H9 (cell line): ENCODE measurements at regions not wholly inside any gene's neighbourhood (a gene's known extent, or its start where the extent isn't known, plus 50 kb on each side); places are given as distances from the start of the nearest gene placed in this dataset.

Experiments used
- DNase-seq: peaks from one replicate; pipeline ENCODE4 v3.0.0-alpha.2; 2017
- H2AFZ ChIP-seq: one replicate; pipeline ENCODE4 v1.6.1; 2013; ENCODE audit warnings: mild to moderate bottlenecking, low read length, control low read depth, moderate library complexity
- H2AK5ac ChIP-seq: 2 replicates; pipeline ENCODE4 v1.6.1; 2013; ENCODE audit warnings: low read length, control low read depth, mixed read lengths; ENCODE audit not compliant: insufficient read length
- H2BK120ac ChIP-seq: one replicate; pipeline ENCODE4 v1.6.1; 2013; ENCODE audit warnings: low read depth, mild to moderate bottlenecking, low read length, control low read depth, inconsistent platforms; ENCODE audit not compliant: poor library complexity, severe bottlenecking
- H2BK12ac ChIP-seq: 2 replicates; pipeline ENCODE4 v1.6.1; 2013; ENCODE audit warnings: low read length, control low read depth, mixed read lengths, low read depth; ENCODE audit not compliant: insufficient read length
- H2BK15ac ChIP-seq: 2 replicates; pipeline ENCODE4 v1.6.1; 2013; ENCODE audit warnings: low read depth, low read length, control low read depth
- H2BK20ac ChIP-seq: one replicate; pipeline ENCODE4 v1.6.1; 2013; ENCODE audit warnings: low read depth, mild to moderate bottlenecking, low read length, control low read depth, inconsistent platforms; ENCODE audit not compliant: poor library complexity, severe bottlenecking
- H2BK5ac ChIP-seq: 2 replicates; pipeline ENCODE4 v1.6.1; 2013; ENCODE audit warnings: low read length, control low read depth, mixed read lengths; ENCODE audit not compliant: insufficient read length
- H3K14ac ChIP-seq: 2 replicates; pipeline ENCODE4 v1.6.1; 2013; ENCODE audit warnings: low read length, control low read depth; ENCODE audit not compliant: insufficient read depth
- H3K18ac ChIP-seq: 2 replicates; pipeline ENCODE4 v1.6.1; 2013; ENCODE audit warnings: low read depth, mild to moderate bottlenecking, mixed read lengths, low read length, control low read depth; ENCODE audit not compliant: insufficient read length
- H3K23ac ChIP-seq: 2 replicates; pipeline ENCODE4 v1.6.1; 2013; ENCODE audit warnings: low read length, control low read depth, mixed read lengths, low read depth; ENCODE audit not compliant: insufficient read length
- H3K23me2 ChIP-seq: 2 replicates; pipeline ENCODE4 v1.6.1; 2013; ENCODE audit warnings: low read depth, mild to moderate bottlenecking, mixed read lengths, low read length, control low read depth; ENCODE audit not compliant: insufficient read length, poor library complexity, severe bottlenecking
- H3K27ac ChIP-seq: 2 replicates; pipeline ENCODE4 v1.5.1; 2013; ENCODE audit warnings: low read length, control low read depth, mixed read lengths, low read depth; ENCODE audit not compliant: insufficient read length
- H3K27me3 ChIP-seq: 2 replicates; pipeline ENCODE4 v1.6.1; 2013; ENCODE audit warnings: low read length, control low read depth, inconsistent platforms; ENCODE audit not compliant: insufficient read depth
- H3K4ac ChIP-seq: 2 replicates; pipeline ENCODE4 v1.6.1; 2013; ENCODE audit warnings: low read depth, mild to moderate bottlenecking, control low read depth, inconsistent platforms, low read length, moderate library complexity
- H3K4me1 ChIP-seq: 2 replicates; pipeline ENCODE4 v1.6.1; 2013; ENCODE audit warnings: low read length, control low read depth, inconsistent platforms; ENCODE audit not compliant: insufficient read depth
- H3K4me2 ChIP-seq: 2 replicates; pipeline ENCODE4 v1.6.1; 2013; ENCODE audit warnings: low read length, control low read depth, mixed read lengths; ENCODE audit not compliant: insufficient read length, insufficient read depth
- H3K56ac ChIP-seq: 2 replicates; pipeline ENCODE4 v1.6.1; 2013; ENCODE audit warnings: low read depth, mild to moderate bottlenecking, mixed read lengths, low read length, control low read depth; ENCODE audit not compliant: insufficient read length
- H3K79me1 ChIP-seq: 2 replicates; pipeline ENCODE4 v1.6.1; 2013; ENCODE audit warnings: low read depth, mild to moderate bottlenecking, moderate library complexity, low read length, control low read depth, inconsistent platforms; ENCODE audit not compliant: insufficient read depth, poor library complexity, severe bottlenecking
- H3K79me2 ChIP-seq: 2 replicates; pipeline ENCODE4 v1.6.1; 2013; ENCODE audit warnings: low read length, control low read depth, inconsistent platforms; ENCODE audit not compliant: insufficient read depth
- H3K9ac ChIP-seq: 2 replicates; pipeline ENCODE4 v1.6.1; 2013; ENCODE audit warnings: low read length, control low read depth, mixed read lengths; ENCODE audit not compliant: insufficient read length; ENCODE audit errors: extremely low read depth
- H3K9me3 ChIP-seq: one replicate; pipeline ENCODE4 v1.6.1; 2013; ENCODE audit warnings: low read depth, low read length, inconsistent platforms; ENCODE audit not compliant: control insufficient read depth
- H3T11ph ChIP-seq: one replicate; pipeline ENCODE4 v1.6.1; 2013; ENCODE audit warnings: mild to moderate bottlenecking, low read length, control low read depth, inconsistent platforms
- H4K20me1 ChIP-seq: one replicate; pipeline ENCODE4 v1.6.1; 2013; ENCODE audit not compliant: control insufficient read depth, insufficient read length, insufficient read depth
- H4K5ac ChIP-seq: 2 replicates; pipeline ENCODE4 v1.6.1; 2013; ENCODE audit warnings: low read depth, mild to moderate bottlenecking, mixed read lengths, low read length, control low read depth; ENCODE audit not compliant: insufficient read length
- H4K8ac ChIP-seq: replicated peaks from 2 replicates; pipeline ENCODE4 v1.6.1; 2013; ENCODE audit warnings: low read length, control low read depth, mixed read lengths, low read depth; ENCODE audit not compliant: insufficient read length
- H4K91ac ChIP-seq: 2 replicates; pipeline ENCODE4 v1.6.1; 2013; ENCODE audit warnings: low read depth, mild to moderate bottlenecking, moderate library complexity, mixed read lengths, low read length, control low read depth; ENCODE audit not compliant: insufficient read length
- H3K27ac Mint-ChIP-seq, 3 experiments: 2 replicates in 2 of 3; 3 replicates in 1 of 3; pipeline ENCODE4 v1.8.0; 2020 to 2021; ENCODE audit warnings: mixed read lengths in 3 of 3, mild to moderate bottlenecking in 1 of 3, moderate library complexity in 1 of 3
- H3K27me3 Mint-ChIP-seq: 2 replicates; pipeline ENCODE4 v1.8.0; 2021; ENCODE audit warnings: low read depth, mild to moderate bottlenecking, moderate library complexity, mixed read lengths
- H3K36me3 Mint-ChIP-seq, 3 experiments: 2 replicates in 2 of 3; 3 replicates in 1 of 3; pipeline ENCODE4 v1.8.0; 2020 to 2021; ENCODE audit warnings: low read depth in 3 of 3, mixed read lengths in 3 of 3; ENCODE audit not compliant: insufficient read depth in 1 of 3
- H3K4me1 Mint-ChIP-seq, 2 experiments: 2 replicates each; pipeline ENCODE4 v1.8.0; 2020; ENCODE audit warnings: mixed read lengths in 2 of 2
- H3K4me3 Mint-ChIP-seq, 2 experiments: 2 replicates in 1 of 2; 3 replicates in 1 of 2; pipeline ENCODE4 v1.8.0; 2020 to 2021; ENCODE audit warnings: mild to moderate bottlenecking in 2 of 2, mixed read lengths in 2 of 2, moderate library complexity in 1 of 2
- H3K9me3 Mint-ChIP-seq, 2 experiments: 2 replicates in 1 of 2; 3 replicates in 1 of 2; pipeline ENCODE4 v1.8.0; 2020; ENCODE audit warnings: mild to moderate bottlenecking in 2 of 2, mixed read lengths in 2 of 2, moderate library complexity in 1 of 2
- WGBS: extraction: QIAGEN DNeasy Blood & Tissue Kit; methylation state at CpG from one replicate; pipeline ENCODE4 v1.1.7; 2013; ENCODE audit warnings: missing lambda C conversion rate, low lambda C conversion rate, mixed read lengths; ENCODE audit not compliant: insufficient read length; ENCODE audit errors: extremely low coverage; 5-methylcytosine and 5-hydroxymethylcytosine counted together
- TF ChIP-seq, protein P1 (sequence below): fragments of 200-600 bp; sonication (generic); conservative IDR thresholded peaks from 3 replicates; pipeline ENCODE4 v1.8.0; 2021; ENCODE audit warnings: antibody characterized with exemption, mild to moderate bottlenecking

DNA sequence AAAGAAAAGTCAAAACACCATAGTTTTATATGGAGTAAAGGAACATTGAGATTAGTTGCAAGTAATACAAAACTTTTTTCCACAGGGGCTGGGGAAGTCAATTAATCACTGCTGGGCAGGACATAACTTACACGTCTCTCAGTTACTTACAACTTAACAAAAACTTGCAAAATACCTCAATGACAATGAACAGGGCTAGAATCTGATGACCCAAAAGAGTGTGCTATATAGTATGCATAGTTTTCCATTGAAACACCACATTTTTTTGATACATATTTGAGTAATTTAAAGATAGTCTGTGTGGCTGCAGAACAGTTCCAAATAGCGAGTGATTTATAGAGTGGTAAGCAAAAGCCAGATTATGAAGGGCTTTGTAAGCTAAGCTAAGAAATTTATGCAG, 172.3 kb upstream of the TRPC5 start:
- H3K18ac ChIP-seq, result no peak overlapping the region
- H3K9me3 ChIP-seq, result no peaks in the 10 kb centered on the region
- H3K4me1 Mint-ChIP-seq, result no peaks in the 10 kb centered on the region
- no CpG with 5 or more reads among the region's 2 CpGs for WGBS
- no peaks in the 10 kb centered on the region for H3K27me3 Mint-ChIP-seq
- H3K27me3 ChIP-seq, result no peaks in the 10 kb centered on the region
- no peak overlapping the region for H3K27ac Mint-ChIP-seq
- no peak overlapping the region for H3K23ac ChIP-seq
- H2BK5ac ChIP-seq, result no peak overlapping the region
- H3K9ac ChIP-seq, result no peak overlapping the region
- no peak overlapping the region for H2AFZ ChIP-seq
- no peak overlapping the region for H3T11ph ChIP-seq
- H2BK15ac ChIP-seq, result no peak overlapping the region
- H2BK20ac ChIP-seq, result no peak overlapping the region
- no peak overlapping the region for H4K5ac ChIP-seq
- H3K4me1 ChIP-seq, result no peaks in the 10 kb centered on the region
- TF ChIP-seq, protein P1, sequence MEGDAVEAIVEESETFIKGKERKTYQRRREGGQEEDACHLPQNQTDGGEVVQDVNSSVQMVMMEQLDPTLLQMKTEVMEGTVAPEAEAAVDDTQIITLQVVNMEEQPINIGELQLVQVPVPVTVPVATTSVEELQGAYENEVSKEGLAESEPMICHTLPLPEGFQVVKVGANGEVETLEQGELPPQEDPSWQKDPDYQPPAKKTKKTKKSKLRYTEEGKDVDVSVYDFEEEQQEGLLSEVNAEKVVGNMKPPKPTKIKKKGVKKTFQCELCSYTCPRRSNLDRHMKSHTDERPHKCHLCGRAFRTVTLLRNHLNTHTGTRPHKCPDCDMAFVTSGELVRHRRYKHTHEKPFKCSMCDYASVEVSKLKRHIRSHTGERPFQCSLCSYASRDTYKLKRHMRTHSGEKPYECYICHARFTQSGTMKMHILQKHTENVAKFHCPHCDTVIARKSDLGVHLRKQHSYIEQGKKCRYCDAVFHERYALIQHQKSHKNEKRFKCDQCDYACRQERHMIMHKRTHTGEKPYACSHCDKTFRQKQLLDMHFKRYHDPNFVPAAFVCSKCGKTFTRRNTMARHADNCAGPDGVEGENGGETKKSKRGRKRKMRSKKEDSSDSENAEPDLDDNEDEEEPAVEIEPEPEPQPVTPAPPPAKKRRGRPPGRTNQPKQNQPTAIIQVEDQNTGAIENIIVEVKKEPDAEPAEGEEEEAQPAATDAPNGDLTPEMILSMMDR, result no peak
- H3K79me1 ChIP-seq, result no peaks in the 10 kb centered on the region
- H2AK5ac ChIP-seq, result no peak overlapping the region
- H3K4ac ChIP-seq, result no peak overlapping the region
- no peak overlapping the region for H3K27ac ChIP-seq
- H3K4me2 ChIP-seq, result no peak overlapping the region
- no peaks in the 10 kb centered on the region for H3K36me3 Mint-ChIP-seq
- no peak overlapping the region for H2BK12ac ChIP-seq
- no peaks in the 10 kb centered on the region for H3K79me2 ChIP-seq
- no peak overlapping the region for H3K56ac ChIP-seq
- H3K9me3 Mint-ChIP-seq, result no peaks in the 10 kb centered on the region
- DNase-seq, result no peak
- H4K20me1 ChIP-seq, result no peaks in the 10 kb centered on the region
- H2BK120ac ChIP-seq, result no peak overlapping the region
- H4K8ac ChIP-seq, result no peak overlapping the region
- no peak overlapping the region for H4K91ac ChIP-seq
- H3K14ac ChIP-seq, result no peak overlapping the region
- H3K23me2 ChIP-seq, result no peaks in the 10 kb centered on the region
- no peak overlapping the region for H3K4me3 Mint-ChIP-seq
